SK-N-SH treated with all-trans-retinoic acid at 6 μM for 48 hours (cell line): ENCODE measurements at regions not wholly inside any gene's neighbourhood (a gene's known extent, or its start where the extent isn't known, plus 50 kb on each side); places are given as distances from the start of the nearest gene placed in this dataset.

ENCODE experiments used
- ARNTL ChIP-seq: fragments of 450-650 bp; formaldehyde crosslinking; IDR thresholded peaks from 2 replicates; pipeline ENCODE4 v1.5.0; 2020; ENCODE audit warnings: low read depth, mild to moderate bottlenecking, moderate library complexity, borderline replicate concordance
- ZNF70 ChIP-seq: fragments of 450-650 bp; formaldehyde crosslinking; IDR thresholded peaks from 2 replicates; pipeline ENCODE4 v1.5.0; 2020; ENCODE audit warnings: mild to moderate bottlenecking, moderate library complexity
- TF ChIP-seq, protein P1 (sequence below): fragments of 250-450 bp; sonication (Bioruptor Pico); IDR thresholded peaks from 2 replicates; pipeline ENCODE4 v1.5.1; 2021; ENCODE audit warnings: mild to moderate bottlenecking, moderate library complexity
- TF ChIP-seq, protein P2 (sequence below): fragments of 250-450 bp; sonication (Bioruptor Pico); IDR thresholded peaks from 2 replicates; pipeline ENCODE4 v1.5.1; 2020; ENCODE audit warnings: low read depth, mild to moderate bottlenecking, moderate library complexity

DNA sequence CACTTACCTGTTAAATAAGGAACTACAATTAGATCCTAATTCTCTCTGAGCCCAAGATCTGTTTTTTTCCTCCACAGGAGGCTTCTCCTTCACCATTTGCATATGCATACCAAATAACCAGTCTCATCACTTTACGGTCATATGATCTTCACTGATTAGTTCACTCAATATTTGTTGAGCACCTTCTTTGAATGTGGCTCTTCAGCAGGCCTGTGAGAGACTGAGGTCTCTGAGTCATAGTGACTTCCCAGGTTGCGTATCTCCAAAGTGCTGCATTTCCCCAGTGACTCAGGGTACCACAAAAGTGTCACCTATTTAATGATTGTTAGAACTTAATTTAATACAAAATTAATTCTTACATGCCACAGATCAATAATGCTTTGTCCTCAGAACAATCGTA lies 108.8 kb upstream of the TRIB2 start:
- TF ChIP-seq, protein P1, sequence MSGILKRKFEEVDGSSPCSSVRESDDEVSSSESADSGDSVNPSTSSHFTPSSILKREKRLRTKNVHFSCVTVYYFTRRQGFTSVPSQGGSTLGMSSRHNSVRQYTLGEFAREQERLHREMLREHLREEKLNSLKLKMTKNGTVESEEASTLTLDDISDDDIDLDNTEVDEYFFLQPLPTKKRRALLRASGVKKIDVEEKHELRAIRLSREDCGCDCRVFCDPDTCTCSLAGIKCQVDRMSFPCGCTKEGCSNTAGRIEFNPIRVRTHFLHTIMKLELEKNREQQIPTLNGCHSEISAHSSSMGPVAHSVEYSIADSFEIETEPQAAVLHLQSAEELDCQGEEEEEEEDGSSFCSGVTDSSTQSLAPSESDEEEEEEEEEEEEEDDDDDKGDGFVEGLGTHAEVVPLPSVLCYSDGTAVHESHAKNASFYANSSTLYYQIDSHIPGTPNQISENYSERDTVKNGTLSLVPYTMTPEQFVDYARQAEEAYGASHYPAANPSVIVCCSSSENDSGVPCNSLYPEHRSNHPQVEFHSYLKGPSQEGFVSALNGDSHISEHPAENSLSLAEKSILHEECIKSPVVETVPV (CRISPR knock-in tag): no peak
- no peak for TF ChIP-seq ARNTL
- no peak for TF ChIP-seq ZNF70 (CRISPR knock-in tag)
- TF ChIP-seq, protein P2, sequence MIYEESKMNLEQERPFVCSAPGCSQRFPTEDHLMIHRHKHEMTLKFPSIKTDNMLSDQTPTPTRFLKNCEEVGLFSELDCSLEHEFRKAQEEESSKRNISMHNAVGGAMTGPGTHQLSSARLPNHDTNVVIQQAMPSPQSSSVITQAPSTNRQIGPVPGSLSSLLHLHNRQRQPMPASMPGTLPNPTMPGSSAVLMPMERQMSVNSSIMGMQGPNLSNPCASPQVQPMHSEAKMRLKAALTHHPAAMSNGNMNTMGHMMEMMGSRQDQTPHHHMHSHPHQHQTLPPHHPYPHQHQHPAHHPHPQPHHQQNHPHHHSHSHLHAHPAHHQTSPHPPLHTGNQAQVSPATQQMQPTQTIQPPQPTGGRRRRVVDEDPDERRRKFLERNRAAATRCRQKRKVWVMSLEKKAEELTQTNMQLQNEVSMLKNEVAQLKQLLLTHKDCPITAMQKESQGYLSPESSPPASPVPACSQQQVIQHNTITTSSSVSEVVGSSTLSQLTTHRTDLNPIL (CRISPR knock-in tag): no peak
